Stimulated activated CD4-positive, alpha-beta T cell treated with anti-CD3 and anti-CD28 coated beads, Interleukin-2, amount 100 ng/mL, for 24 hours (primary cell): ENCODE measurements at regions not wholly inside any gene's neighbourhood (a gene's known extent, or its start where the extent isn't known, plus 50 kb on each side); places are given as distances from the start of the nearest gene placed in this dataset.

ENCODE experiments used
- DNase-seq, 2 donors: peaks; one replicate each; pipeline ENCODE4 v3.0.0-alpha.2; 2020

DNA sequence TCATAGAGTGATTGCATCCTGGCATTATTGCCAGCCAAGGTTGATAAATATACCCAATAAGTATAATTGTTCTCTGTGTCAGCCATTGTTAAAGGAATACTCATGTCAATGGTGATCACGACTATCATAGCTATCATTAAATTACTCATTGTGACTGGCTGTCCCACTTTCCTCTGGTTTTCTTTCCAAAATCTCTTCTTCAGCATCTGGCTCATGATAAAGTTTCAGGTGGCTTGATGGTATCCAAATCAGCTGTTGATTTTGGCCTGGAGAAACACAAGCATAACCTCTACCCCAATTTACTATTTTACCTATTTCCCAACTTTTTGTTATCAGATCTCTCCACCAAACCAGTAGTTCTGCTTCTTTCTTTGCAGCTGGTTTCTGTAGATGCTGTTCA is 67.1 kb upstream of the SPIN2A start:
- no peak for DNase-seq

DNA sequence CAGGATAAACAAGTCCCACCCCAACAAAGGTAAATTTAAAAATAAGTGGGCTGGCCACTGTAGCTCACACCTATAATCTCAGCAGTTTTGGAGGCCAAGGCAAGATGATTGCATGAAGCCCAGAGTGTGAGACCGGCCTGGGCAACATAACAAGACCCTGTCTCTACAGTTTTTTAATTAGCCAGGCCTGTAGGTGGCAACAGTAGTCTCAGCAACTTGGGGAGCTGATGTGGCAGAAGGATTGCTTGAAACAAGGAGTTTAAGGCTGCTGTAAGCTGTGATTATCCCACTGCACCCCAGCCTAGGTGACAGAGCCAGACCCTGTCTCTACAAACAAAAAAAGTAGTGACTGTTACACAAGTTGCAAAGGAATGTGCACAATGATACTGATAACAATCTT is 74.6 kb upstream of the FAAH2 start:
- no peak for DNase-seq

DNA sequence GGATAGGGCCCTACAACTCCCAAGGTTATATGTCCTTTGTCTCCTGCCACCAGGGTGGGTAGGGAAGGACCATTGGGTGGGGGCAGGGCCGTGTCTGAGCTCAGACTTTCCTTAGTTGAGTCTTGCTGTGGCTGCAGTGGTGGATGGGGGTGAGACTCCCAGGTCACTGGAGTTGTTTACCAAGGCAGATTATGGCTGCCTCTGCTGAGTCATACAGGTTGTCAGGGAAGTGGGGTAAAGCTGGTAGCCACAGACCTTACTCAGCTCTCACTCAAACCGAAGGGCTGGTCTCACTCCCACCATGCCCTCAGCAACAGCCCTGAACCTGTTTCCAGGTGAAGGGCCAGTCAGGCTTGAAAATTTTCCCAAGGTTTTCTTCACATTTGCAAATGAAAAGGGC is 58.8 kb upstream of the FAAH2 start:
- peak in 1 of 2 donors; percentile 1 for DNase-seq

DNA sequence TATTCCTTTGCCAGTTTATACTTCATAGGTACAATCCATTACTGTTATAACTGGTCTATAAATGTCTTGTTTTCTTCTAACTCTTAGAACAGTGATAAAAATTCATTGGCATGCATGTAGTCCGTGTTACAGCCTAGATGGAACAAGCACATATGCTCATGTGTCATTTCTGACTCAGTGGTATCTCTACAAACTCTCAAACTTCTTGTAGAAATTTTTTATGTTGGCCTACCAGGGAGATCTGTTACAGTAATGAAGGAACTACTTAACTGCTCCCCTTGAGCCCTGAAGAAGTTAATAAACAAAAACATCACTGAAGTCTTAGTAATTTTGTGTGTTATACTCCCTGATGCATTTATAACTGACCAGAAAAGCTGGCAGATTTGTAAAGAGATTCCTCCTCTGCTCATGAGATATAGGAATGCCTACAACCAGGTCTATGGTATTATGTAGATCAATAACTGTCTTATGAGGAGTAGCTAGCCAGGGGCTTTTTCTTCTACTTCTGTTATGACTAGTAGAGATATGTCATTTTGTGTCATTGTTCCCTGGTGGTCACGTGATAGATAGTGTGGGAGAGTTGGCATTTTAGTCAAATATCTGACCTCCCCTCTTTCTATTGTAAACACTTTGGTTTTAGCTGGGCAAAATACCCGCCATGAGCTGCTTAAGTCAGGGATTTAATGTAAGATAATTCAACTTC is 53.7 kb upstream of the FAAH2 start:
- DNase-seq = no peak
